ENCODE measurements at regions not wholly inside any gene's neighbourhood (a gene's known extent, or its start where the extent isn't known, plus 50 kb on each side); places are given as distances from the start of the nearest gene placed in this dataset.

DNA sequence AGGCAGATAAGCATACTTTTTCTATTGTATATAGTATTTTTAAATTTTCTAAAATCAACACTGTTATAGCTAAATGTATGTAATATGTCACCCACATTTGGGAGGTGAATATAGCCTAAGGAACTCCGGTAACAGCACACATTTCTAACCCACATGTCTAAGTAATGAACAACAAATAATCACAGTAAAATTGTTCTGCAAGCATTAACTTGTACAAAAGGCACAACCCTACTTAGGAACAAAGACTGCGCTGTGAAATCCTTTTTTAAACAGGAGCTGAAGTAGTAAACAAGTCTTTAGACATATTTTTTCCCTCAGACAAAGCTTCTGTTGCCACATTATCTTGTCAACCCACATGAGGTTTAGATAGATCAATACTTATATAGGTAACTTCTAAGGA, 872.4 kb upstream of the SLC35B3 start:
- TF ChIP-seq POLR2A (IDR thresholded peaks at IDR 0.05; ENCODE audit: low read length) (no peak), GATA1 (IDR thresholded peaks at IDR 0.05; ENCODE audit: low read depth, low read length) (no peak)
